ENCODE measurements at regions not wholly inside any gene's neighbourhood (a gene's known extent, or its start where the extent isn't known, plus 50 kb on each side); places are given as distances from the start of the nearest gene placed in this dataset.

DNA sequence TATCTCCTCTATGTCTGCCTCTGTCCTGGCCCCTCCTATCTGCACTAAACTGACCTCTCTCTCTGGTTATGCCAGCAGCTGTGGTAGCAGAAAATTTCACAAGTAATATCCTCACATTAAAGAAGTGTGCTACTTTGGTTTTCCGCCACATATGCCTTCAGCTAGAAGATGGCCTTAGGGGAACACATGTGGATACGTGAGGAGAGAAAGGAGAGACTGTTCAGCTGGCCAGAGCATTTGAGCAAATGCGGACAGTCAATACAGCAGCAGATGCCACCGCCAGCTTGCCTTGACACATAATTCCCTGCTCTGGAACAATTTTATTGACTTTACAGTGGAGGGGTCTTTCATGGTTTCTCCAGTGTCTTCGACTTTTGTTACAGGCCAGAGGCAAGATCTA lies 434.6 kb downstream of the TAF11L14 start:
- ChIA-PET POLR2A (no interaction called here), CTCF (no interaction called here)
- Mint-ChIP-seq H3K4me3 (no peak overlapping the region), H3K4me1 (no peaks in the 10 kb centered on the region), H3K27ac (no peak overlapping the region), H3K36me3 (ENCODE audit: low read depth) (no peaks in the 10 kb centered on the region), H3K9me3 (no peaks in the 10 kb centered on the region), H3K27me3 (no peaks in the 10 kb centered on the region)
- ATAC-seq (ENCODE audit: low read depth) (no peak), DNase-seq (no peak)
- intact Hi-C loops (cut with micrococcal nuclease), result no loop called here
- no peak for TF ChIP-seq CTCF (IDR thresholded peaks at IDR 0.05)

DNA sequence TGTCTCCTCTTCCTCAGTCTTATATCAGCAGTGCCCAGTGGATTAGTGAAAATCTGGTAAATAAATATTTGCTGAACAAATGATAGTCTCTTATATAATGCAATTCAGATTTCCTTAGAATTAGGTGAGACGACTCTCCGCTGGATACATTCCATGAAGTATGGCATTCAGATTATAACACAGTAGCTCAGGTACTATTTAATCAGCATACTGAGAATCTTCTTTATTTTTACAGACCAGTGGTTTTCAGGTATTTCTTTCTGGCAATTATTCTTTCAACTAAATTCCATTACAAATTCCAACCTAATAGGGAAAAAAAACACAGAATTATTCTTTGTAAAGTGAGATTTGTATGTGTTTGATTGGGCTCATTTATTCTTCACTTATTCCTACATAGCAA lies 435.5 kb downstream of the TAF11L14 start:
- TF ChIP-seq CTCF (IDR thresholded peaks at IDR 0.05), result no peak
- CTCF ChIA-PET, result no interaction called here
- intact Hi-C loops (cut with micrococcal nuclease), result no loop called here
- DNase-seq (no peak), ATAC-seq (ENCODE audit: low read depth) (no peak)
- Mint-ChIP-seq H3K4me1 (no peaks in the 10 kb centered on the region), H3K4me3 (no peak overlapping the region), H3K36me3 (ENCODE audit: low read depth) (no peaks in the 10 kb centered on the region), H3K27ac (no peak overlapping the region), H3K27me3 (no peaks in the 10 kb centered on the region), H3K9me3 (no peaks in the 10 kb centered on the region)
- POLR2A ChIA-PET, result no interaction called here

- intact Hi-C loops (cut with micrococcal nuclease), result no loop called here
- H3K4me1 Mint-ChIP-seq, result no peaks in the 10 kb centered on the region
- ChIA-PET CTCF (no interaction called here), POLR2A (no interaction called here)
- ATAC-seq (ENCODE audit: low read depth) (no peak), DNase-seq (no peak)
- no peaks in the 10 kb centered on the region for H3K36me3 Mint-ChIP-seq (ENCODE audit: low read depth)
- H3K27me3 Mint-ChIP-seq, result no peaks in the 10 kb centered on the region
- no peak overlapping the region for H3K27ac Mint-ChIP-seq
- no peaks in the 10 kb centered on the region for H3K9me3 Mint-ChIP-seq
- H3K4me3 Mint-ChIP-seq, result no peak overlapping the region
- TF ChIP-seq CTCF (IDR thresholded peaks at IDR 0.05), result no peak
These were observed 438.3 kb downstream of the TAF11L14 start for GRCh38 chr5:18072600-18072999.

DNA sequence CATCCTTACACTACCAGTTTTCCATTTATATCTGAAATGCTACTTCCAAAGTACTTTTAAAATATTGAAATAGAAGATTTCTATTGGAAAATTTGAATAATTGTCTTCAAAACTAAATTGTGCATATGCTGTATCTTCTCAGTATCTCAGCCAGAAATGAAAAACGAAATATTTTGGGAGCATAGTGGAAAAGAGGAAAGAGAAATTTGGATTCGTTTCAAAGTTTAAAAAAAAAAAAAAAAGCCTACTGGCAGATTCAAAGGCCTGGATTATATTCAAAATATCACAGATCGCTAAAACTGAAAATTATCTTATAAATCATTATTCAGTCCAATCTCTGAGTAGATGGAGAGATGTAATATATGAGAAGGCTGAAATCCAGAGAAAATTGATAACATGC lies 440.7 kb downstream of the TAF11L14 start:
- DNase-seq (no peak), ATAC-seq (ENCODE audit: low read depth) (no peak)
- H3K4me1 Mint-ChIP-seq, result no peaks in the 10 kb centered on the region
- no peak overlapping the region for H3K27ac Mint-ChIP-seq
- POLR2A ChIA-PET, result interaction anchor here (0.6 kb wide), 1 partner anchor 410 kb away, joined by 5 read pairs; no protein-coding TSS in a partner anchor
- no peaks in the 10 kb centered on the region for H3K9me3 Mint-ChIP-seq
- TF ChIP-seq CTCF (IDR thresholded peaks at IDR 0.05), result no peak
- CTCF ChIA-PET, result no interaction called here
- H3K4me3 Mint-ChIP-seq, result no peak overlapping the region
- no peaks in the 10 kb centered on the region for H3K27me3 Mint-ChIP-seq
- intact Hi-C loops (cut with micrococcal nuclease), result no loop called here
- H3K36me3 Mint-ChIP-seq (ENCODE audit: low read depth), result no peaks in the 10 kb centered on the region

GRCh38 chr5:18078157-18078556 lies 443.9 kb downstream of the TAF11L14 start:
- Mint-ChIP-seq H3K36me3 (ENCODE audit: low read depth) (no peaks in the 10 kb centered on the region), H3K9me3 (no peaks in the 10 kb centered on the region), H3K27ac (no peak overlapping the region), H3K4me3 (no peak overlapping the region), H3K4me1 (no peaks in the 10 kb centered on the region), H3K27me3 (no peaks in the 10 kb centered on the region)
- ATAC-seq (ENCODE audit: low read depth) (no peak), DNase-seq (no peak)
- CTCF ChIA-PET, result no interaction called here
- TF ChIP-seq CTCF (IDR thresholded peaks at IDR 0.05), result no peak
- intact Hi-C loops (cut with micrococcal nuclease), result no loop called here
- POLR2A ChIA-PET, result no interaction called here

Measured in activated B cell treated with CpG ODN at 0.5 μM for 24 hours (primary cell).